ENCODE measurements at regions not wholly inside any gene's neighbourhood (a gene's known extent, or its start where the extent isn't known, plus 50 kb on each side); places are given as distances from the start of the nearest gene placed in this dataset.

DNA sequence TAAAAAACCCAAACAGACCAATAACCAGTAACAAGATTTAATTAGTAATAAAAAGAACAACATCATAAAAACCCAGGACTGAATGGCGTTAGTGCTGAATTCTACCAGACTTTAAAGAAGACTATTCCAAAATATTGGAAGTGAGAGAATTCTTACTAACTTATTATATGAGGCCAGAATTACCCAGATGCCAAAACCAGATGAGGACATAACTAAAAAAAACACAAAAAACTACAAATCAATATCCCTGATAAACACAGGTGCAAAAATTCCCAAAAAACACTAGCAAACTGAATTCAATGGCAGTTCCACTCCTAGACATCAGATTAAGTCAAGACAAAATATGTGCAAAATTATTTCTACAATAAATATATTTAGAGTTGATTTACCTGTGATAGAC lies 400.1 kb upstream of the PABPC4L start:
- no peak overlapping the region for H3K27ac ChIP-seq
- ATAC-seq (ENCODE audit: low FRiP score in 2 of 2) (no peak), DNase-seq (no peak)
- no peaks in the 10 kb centered on the region for H3K36me3 ChIP-seq
- TF ChIP-seq EP300 (IDR thresholded peaks at IDR 0.05) = no peak
- TF ChIP-seq POLR2AphosphoS5 (IDR thresholded peaks at IDR 0.05) = no peak
- TF ChIP-seq, protein P1, sequence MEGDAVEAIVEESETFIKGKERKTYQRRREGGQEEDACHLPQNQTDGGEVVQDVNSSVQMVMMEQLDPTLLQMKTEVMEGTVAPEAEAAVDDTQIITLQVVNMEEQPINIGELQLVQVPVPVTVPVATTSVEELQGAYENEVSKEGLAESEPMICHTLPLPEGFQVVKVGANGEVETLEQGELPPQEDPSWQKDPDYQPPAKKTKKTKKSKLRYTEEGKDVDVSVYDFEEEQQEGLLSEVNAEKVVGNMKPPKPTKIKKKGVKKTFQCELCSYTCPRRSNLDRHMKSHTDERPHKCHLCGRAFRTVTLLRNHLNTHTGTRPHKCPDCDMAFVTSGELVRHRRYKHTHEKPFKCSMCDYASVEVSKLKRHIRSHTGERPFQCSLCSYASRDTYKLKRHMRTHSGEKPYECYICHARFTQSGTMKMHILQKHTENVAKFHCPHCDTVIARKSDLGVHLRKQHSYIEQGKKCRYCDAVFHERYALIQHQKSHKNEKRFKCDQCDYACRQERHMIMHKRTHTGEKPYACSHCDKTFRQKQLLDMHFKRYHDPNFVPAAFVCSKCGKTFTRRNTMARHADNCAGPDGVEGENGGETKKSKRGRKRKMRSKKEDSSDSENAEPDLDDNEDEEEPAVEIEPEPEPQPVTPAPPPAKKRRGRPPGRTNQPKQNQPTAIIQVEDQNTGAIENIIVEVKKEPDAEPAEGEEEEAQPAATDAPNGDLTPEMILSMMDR (IDR thresholded peaks at IDR 0.05) = no peak
- no peak for TF ChIP-seq POLR2A (IDR thresholded peaks at IDR 0.05)
- WGBS, 2 donors = 87 to 95% methylated on average over 1 of the region's 1 CpG
- no peaks in the 10 kb centered on the region for H3K27me3 ChIP-seq
- no peaks in the 10 kb centered on the region for H3K9me3 ChIP-seq
- no peaks in the 10 kb centered on the region for H3K4me1 ChIP-seq
- H3K4me3 ChIP-seq = no peak overlapping the region

DNA sequence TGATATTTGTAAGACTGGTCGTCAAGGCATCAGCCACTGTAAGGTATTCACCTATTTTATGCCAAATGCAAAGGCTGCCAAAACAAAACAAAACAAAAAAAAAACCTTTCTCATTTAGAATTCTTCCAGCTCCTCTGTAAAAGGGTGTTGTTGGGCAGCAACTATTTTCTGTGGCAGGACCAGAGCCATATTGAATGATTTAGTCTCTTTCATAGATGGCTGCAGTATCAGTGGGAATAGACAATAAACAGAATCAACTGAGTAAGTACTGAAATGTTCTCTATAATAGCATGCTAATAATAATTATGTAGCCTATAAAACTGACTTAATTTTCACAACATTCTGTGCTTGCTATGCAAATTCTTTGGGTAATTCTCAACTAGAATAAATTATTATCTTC lies 389.7 kb upstream of the PABPC4L start:
- Histone ChIP-seq H3K9me3 (no peaks in the 10 kb centered on the region), H3K36me3 (no peaks in the 10 kb centered on the region), H3K27me3 (no peaks in the 10 kb centered on the region), H3K4me1 (no peaks in the 10 kb centered on the region), H3K27ac (no peak overlapping the region), H3K4me3 (no peak overlapping the region)
- TF ChIP-seq, protein P1 (IDR thresholded peaks at IDR 0.05) = no peak
- TF ChIP-seq EP300 (IDR thresholded peaks at IDR 0.05) = no peak
- no peak for TF ChIP-seq POLR2AphosphoS5 (IDR thresholded peaks at IDR 0.05)
- TF ChIP-seq POLR2A (IDR thresholded peaks at IDR 0.05) = no peak
- DNase-seq (no peak), ATAC-seq (ENCODE audit: low FRiP score in 2 of 2) (no peak)
- 69 to 78% methylated on average over 1 of the region's 1 CpG for WGBS, 2 donors

DNA sequence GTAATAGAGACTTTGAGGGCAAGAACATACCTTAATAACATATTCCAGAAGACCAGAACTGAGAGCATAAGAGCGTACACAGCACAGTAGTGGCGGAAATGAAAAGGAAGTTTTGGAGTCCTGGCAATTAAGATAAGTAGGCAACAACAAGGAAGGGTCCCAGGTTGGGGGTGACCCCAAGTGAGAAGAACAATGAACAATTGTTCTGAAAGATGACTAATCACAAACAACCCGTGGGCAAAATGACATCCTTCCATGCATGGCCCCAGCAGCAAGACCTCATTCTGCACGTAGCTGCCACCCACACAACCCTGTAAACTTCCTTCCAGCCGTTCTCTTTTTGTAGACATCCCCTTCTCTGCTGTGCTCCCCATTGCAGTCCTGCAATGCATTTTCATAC lies 384.4 kb upstream of the PABPC4L start:
- DNase-seq (no peak), ATAC-seq (ENCODE audit: low FRiP score in 2 of 2) (no peak)
- Histone ChIP-seq H3K9me3 (no peaks in the 10 kb centered on the region), H3K4me1 (no peaks in the 10 kb centered on the region), H3K4me3 (no peak overlapping the region), H3K27me3 (no peaks in the 10 kb centered on the region), H3K27ac (no peak overlapping the region), H3K36me3 (no peaks in the 10 kb centered on the region)
- 48 to 62% methylated on average over 5 of the region's 5 CpGs for WGBS, 2 donors
- TF ChIP-seq POLR2AphosphoS5 (IDR thresholded peaks at IDR 0.05) (no peak), POLR2A (IDR thresholded peaks at IDR 0.05) (no peak)
- TF ChIP-seq, protein P1 (IDR thresholded peaks at IDR 0.05) = no peak

DNA sequence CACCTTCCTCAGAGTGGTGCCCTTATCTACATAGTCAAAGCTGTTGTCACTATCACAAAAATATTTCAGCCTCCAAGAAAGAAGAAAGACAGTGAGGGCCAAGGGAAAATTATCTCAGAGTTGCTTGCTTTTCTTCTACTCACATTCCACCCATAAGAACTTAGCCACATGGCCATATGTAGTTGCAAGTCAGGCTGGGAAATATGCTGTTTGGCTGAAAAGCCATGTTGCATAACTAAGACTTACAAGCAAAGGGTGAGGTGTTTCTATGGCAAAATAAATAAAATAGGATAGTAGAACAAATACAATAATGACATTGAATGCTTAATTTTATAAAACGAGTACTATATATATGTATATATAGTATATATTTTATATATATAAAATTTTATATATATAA lies 365.9 kb upstream of the PABPC4L start:
- WGBS, 2 donors = 92 to 95% methylated on average over 1 of the region's 1 CpG
- Histone ChIP-seq H3K27ac (no peak overlapping the region), H3K4me3 (no peak overlapping the region), H3K36me3 (no peaks in the 10 kb centered on the region), H3K4me1 (no peaks in the 10 kb centered on the region), H3K9me3 (no peaks in the 10 kb centered on the region), H3K27me3 (no peaks in the 10 kb centered on the region)
- ATAC-seq (ENCODE audit: low FRiP score in 2 of 2) (no peak), DNase-seq (no peak)
- TF ChIP-seq POLR2A (IDR thresholded peaks at IDR 0.05) (no peak), EP300 (IDR thresholded peaks at IDR 0.05) (no peak), POLR2AphosphoS5 (IDR thresholded peaks at IDR 0.05) (no peak)
- TF ChIP-seq, protein P1 (IDR thresholded peaks at IDR 0.05) = no peak

DNA sequence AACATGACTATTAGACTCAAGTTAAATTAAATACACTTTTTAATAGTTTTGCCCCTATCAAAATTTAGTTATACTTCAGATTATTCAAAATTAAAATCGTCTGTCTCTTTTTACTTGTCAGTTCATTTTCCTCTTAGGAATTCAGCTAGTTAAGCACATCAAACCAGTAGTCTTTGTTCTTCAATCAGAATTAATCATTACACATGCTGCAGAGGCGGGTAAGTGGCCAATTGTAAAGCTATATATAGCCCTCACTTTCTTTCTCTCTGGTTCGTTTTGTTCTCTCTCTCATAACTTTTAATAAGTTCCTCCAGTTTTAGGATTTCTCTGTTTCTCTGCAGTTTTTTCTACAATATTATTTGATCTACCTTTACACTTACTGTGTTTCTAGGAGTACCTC lies 359.1 kb upstream of the PABPC4L start:
- H3K9me3 ChIP-seq = no peaks in the 10 kb centered on the region
- H3K36me3 ChIP-seq = no peaks in the 10 kb centered on the region
- ATAC-seq (ENCODE audit: low FRiP score in 2 of 2) = no peak
- H3K27me3 ChIP-seq = no peaks in the 10 kb centered on the region
- H3K27ac ChIP-seq = no peak overlapping the region
- H3K4me3 ChIP-seq = no peak overlapping the region
- DNase-seq = no peak
- TF ChIP-seq POLR2AphosphoS5 (IDR thresholded peaks at IDR 0.05) = no peak
- no peak for TF ChIP-seq EP300 (IDR thresholded peaks at IDR 0.05)
- TF ChIP-seq, protein P1 (IDR thresholded peaks at IDR 0.05) = no peak
- no peak for TF ChIP-seq POLR2A (IDR thresholded peaks at IDR 0.05)
- 44 to 45% methylated on average over 3 of the region's 3 CpGs for WGBS, 2 donors
- no peaks in the 10 kb centered on the region for H3K4me1 ChIP-seq

All from upper lobe of left lung (tissue), 6 donors.